MM.1S (cell line): ENCODE measurements at regions not wholly inside any gene's neighbourhood (a gene's known extent, or its start where the extent isn't known, plus 50 kb on each side); places are given as distances from the start of the nearest gene placed in this dataset.

Source experiments
- DNase-seq: peaks from one replicate; pipeline ENCODE4 v3.0.0-alpha.2; 2015
- H2AFZ ChIP-seq: fragments of 300-600 bp; sonication (generic); 2 replicates; pipeline ENCODE4 v1.6.0; 2016; ENCODE audit warnings: antibody characterized with exemption, low read length
- H3F3A ChIP-seq: fragments of 300-600 bp; sonication (generic); 2 replicates; pipeline ENCODE4 v1.6.1; 2016; ENCODE audit warnings: mild to moderate bottlenecking, antibody characterized with exemption, low read length, moderate library complexity, mixed read lengths; ENCODE audit not compliant: insufficient read depth
- H3K27ac ChIP-seq: fragments of 300-600 bp; sonication (generic); 2 replicates; pipeline ENCODE4 v1.5.1; 2016; ENCODE audit warnings: mild to moderate bottlenecking, low read length
- H3K27me3 ChIP-seq: fragments of 300-600 bp; sonication (generic); replicated peaks from 2 replicates; pipeline ENCODE4 v1.6.0; 2016; ENCODE audit warnings: low read length; ENCODE audit not compliant: insufficient read depth
- H3K36me3 ChIP-seq: fragments of 300-600 bp; sonication (generic); replicated peaks from 2 replicates; pipeline ENCODE4 v1.6.1; 2016; ENCODE audit warnings: mild to moderate bottlenecking, low read length, mixed read lengths; ENCODE audit not compliant: insufficient read depth
- H3K4me1 ChIP-seq: fragments of 300-600 bp; sonication (generic); 2 replicates; pipeline ENCODE4 v1.6.1; 2016; ENCODE audit warnings: low read length, mixed read lengths
- H3K4me2 ChIP-seq: fragments of 300-600 bp; sonication (generic); 2 replicates; pipeline ENCODE4 v1.6.0; 2016; ENCODE audit warnings: low read depth, low read length
- H3K4me3 ChIP-seq: fragments of 300-600 bp; sonication (generic); 2 replicates; pipeline ENCODE4 v1.5.1; 2016; ENCODE audit warnings: low read length, mixed read lengths
- H3K79me2 ChIP-seq: fragments of 300-600 bp; sonication (generic); 2 replicates; pipeline ENCODE4 v1.6.1; 2016; ENCODE audit warnings: mixed run types, low read length, mixed read lengths
- H3K9ac ChIP-seq: fragments of 300-600 bp; sonication (generic); 2 replicates; pipeline ENCODE4 v1.6.1; 2016; ENCODE audit warnings: low read length, mixed read lengths
- H3K9me2 ChIP-seq: fragments of 300-600 bp; sonication (generic); replicated peaks from 2 replicates; pipeline ENCODE4 v1.6.1; 2016; ENCODE audit warnings: mild to moderate bottlenecking, low read length, mixed read lengths; ENCODE audit not compliant: insufficient read depth
- H3K9me3 ChIP-seq: fragments of 300-600 bp; sonication (generic); replicated peaks from 2 replicates; pipeline ENCODE4 v1.6.1; 2016; ENCODE audit warnings: mild to moderate bottlenecking, low read length, mixed read lengths; ENCODE audit not compliant: insufficient read depth
- H4K20me1 ChIP-seq: fragments of 300-600 bp; sonication (generic); 2 replicates; pipeline ENCODE4 v1.6.1; 2016; ENCODE audit warnings: mild to moderate bottlenecking, low read length, moderate library complexity, mixed read lengths; ENCODE audit not compliant: insufficient read depth
- CTCF ChIP-seq: fragments of 300-600 bp; sonication (generic); IDR thresholded peaks from 2 replicates; pipeline ENCODE4 v1.5.1; 2016; ENCODE audit warnings: antibody characterized with exemption, low read length, mixed read lengths
- EZH2 ChIP-seq: fragments of 300-600 bp; sonication (generic); optimal IDR thresholded peaks from 2 replicates; pipeline ENCODE3; 2017; ENCODE audit warnings: low read depth, mild to moderate bottlenecking, antibody characterized with exemption, low read length, mixed read lengths
- EZH2phosphoT487 ChIP-seq: fragments of 300-600 bp; sonication (generic); IDR thresholded peaks from 2 replicates; pipeline ENCODE4 v1.6.1; 2018; ENCODE audit warnings: antibody characterized with exemption, low read length

- Histone ChIP-seq H3K4me2 (no peak overlapping the region), H3K79me2 (no peaks in the 10 kb centered on the region), H3K9ac (no peak overlapping the region), H3K36me3 (no peaks in the 10 kb centered on the region), H3K4me3 (no peak overlapping the region), H4K20me1 (no peaks in the 10 kb centered on the region), H3K27ac (no peak overlapping the region), H2AFZ (no peak overlapping the region), H3K27me3 (no peaks in the 10 kb centered on the region), H3F3A (no peaks in the 10 kb centered on the region), H3K4me1 (no peaks in the 10 kb centered on the region), H3K9me2 (no peaks in the 10 kb centered on the region), H3K9me3 (no peaks in the 10 kb centered on the region)
- no peak for DNase-seq
- TF ChIP-seq EZH2phosphoT487: no peak
- no peak for TF ChIP-seq CTCF
- no peak for TF ChIP-seq EZH2
These were observed 331.5 kb downstream of the LRIG3 start for GRCh38 chr12:58588770-58589169.

- Histone ChIP-seq H3K36me3 (no peaks in the 10 kb centered on the region), H3K4me1 (no peaks in the 10 kb centered on the region), H3K9ac (no peak overlapping the region), H2AFZ (no peak overlapping the region), H3K4me3 (no peak overlapping the region), H3K27ac (no peak overlapping the region), H3K27me3 (no peaks in the 10 kb centered on the region), H3K9me2 (no peaks in the 10 kb centered on the region), H3K79me2 (no peaks in the 10 kb centered on the region), H3K9me3 (no peaks in the 10 kb centered on the region), H3F3A (no peaks in the 10 kb centered on the region), H3K4me2 (no peak overlapping the region), H4K20me1 (no peaks in the 10 kb centered on the region)
- TF ChIP-seq CTCF (no peak), EZH2phosphoT487 (no peak), EZH2 (no peak)
- DNase-seq: no peak
These were observed 327.7 kb downstream of the LRIG3 start for GRCh38 chr12:58592475-58593207.

- Histone ChIP-seq H3K9me3 (no peaks in the 10 kb centered on the region), H3K79me2 (no peaks in the 10 kb centered on the region), H2AFZ (no peak overlapping the region), H3F3A (no peaks in the 10 kb centered on the region), H3K4me2 (no peak overlapping the region), H3K9ac (no peak overlapping the region), H3K27me3 (no peaks in the 10 kb centered on the region), H3K27ac (no peak overlapping the region), H3K36me3 (no peaks in the 10 kb centered on the region), H3K4me3 (no peak overlapping the region), H3K9me2 (no peaks in the 10 kb centered on the region), H3K4me1 (no peaks in the 10 kb centered on the region), H4K20me1 (no peaks in the 10 kb centered on the region)
- TF ChIP-seq CTCF (no peak), EZH2phosphoT487 (no peak), EZH2 (no peak)
- DNase-seq: no peak
These were observed 326.6 kb downstream of the LRIG3 start for GRCh38 chr12:58593557-58594304.
